HL-60 (cell line): ENCODE measurements at regions not wholly inside any gene's neighbourhood (a gene's known extent, or its start where the extent isn't known, plus 50 kb on each side); places are given as distances from the start of the nearest gene placed in this dataset.
"Not testable (repeated sequence)": the region's sequence is repeated elsewhere in the genome, so short reads cannot be mapped to it uniquely, and the experiment has no call there.

ENCODE experiments used
- CTCF ChIP-seq: IDR thresholded peaks from one replicate; pipeline ENCODE4 v1.5.1; 2011; ENCODE audit warnings: low read length, control low read depth, inconsistent platforms; ENCODE audit not compliant: insufficient read depth
- SPI1 ChIP-seq: IDR thresholded peaks from 2 replicates; pipeline ENCODE4 v1.6.1; 2012; ENCODE audit warnings: low read depth, mild to moderate bottlenecking, borderline replicate concordance

GRCh38 chr11:16503891-16504290, 147.5 kb upstream of the SOX6 start:
- TF ChIP-seq CTCF, SPI1: not testable (repeated sequence)
